ENCODE measurements at regions not wholly inside any gene's neighbourhood (a gene's known extent, or its start where the extent isn't known, plus 50 kb on each side); places are given as distances from the start of the nearest gene placed in this dataset.
"Not testable (repeated sequence)": the region's sequence is repeated elsewhere in the genome, so short reads cannot be mapped to it uniquely, and the experiment has no call there.

DNA sequence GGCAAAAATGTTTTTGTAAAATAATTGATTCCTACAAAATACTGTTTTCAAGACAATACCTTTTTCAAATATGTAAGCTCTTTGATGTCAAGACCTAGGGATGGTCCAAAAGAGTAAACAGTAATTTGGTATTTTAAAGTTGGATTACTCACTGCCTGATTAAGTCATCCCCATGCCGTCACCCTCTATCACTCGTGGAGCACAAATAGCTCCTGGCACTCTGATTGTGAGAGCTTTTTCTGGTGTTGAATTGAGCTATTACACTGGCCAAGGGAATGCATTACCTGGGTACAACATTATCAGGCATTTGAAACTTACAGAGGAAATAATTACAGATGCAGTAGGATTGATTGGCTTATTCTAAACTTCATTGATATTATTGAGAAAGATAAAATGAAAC lies 231.9 kb upstream of the GRM3 start:
- Histone ChIP-seq H3K9me2 (ENCODE audit: low read depth, low read length) (no peaks in the 10 kb centered on the region), H2AFZ (ENCODE audit: low read length) (no peak overlapping the region), H3K36me3 (ENCODE audit: insufficient read depth, low read length) (no peaks in the 10 kb centered on the region), H4K20me1 (ENCODE audit: insufficient read depth, low read length) (no peaks in the 10 kb centered on the region), H3K4me3 (ENCODE audit: low read depth, low read length, poor library complexity, severe bottlenecking) (no peak overlapping the region), H3K9me3 (ENCODE audit: low read length) (no peaks in the 10 kb centered on the region), H3F3A (ENCODE audit: insufficient read depth, low read length) (no peaks in the 10 kb centered on the region), H3K4me1 (ENCODE audit: insufficient read depth, low read length, severe bottlenecking) (no peaks in the 10 kb centered on the region), H3K79me2 (ENCODE audit: insufficient read depth, low read length) (no peaks in the 10 kb centered on the region), H3K9ac (ENCODE audit: low read length) (no peak overlapping the region), H3K4me2 (ENCODE audit: low read length) (no peak overlapping the region), H3K27me3 (ENCODE audit: insufficient read depth, low read length) (no peaks in the 10 kb centered on the region), H3K27ac (ENCODE audit: low read depth, low read length, poor library complexity, severe bottlenecking) (no peak overlapping the region)
- no peak for TF ChIP-seq EZH2 (IDR thresholded peaks at IDR 0.05; ENCODE audit: borderline replicate concordance, low read length)
- TF ChIP-seq, protein P1, sequence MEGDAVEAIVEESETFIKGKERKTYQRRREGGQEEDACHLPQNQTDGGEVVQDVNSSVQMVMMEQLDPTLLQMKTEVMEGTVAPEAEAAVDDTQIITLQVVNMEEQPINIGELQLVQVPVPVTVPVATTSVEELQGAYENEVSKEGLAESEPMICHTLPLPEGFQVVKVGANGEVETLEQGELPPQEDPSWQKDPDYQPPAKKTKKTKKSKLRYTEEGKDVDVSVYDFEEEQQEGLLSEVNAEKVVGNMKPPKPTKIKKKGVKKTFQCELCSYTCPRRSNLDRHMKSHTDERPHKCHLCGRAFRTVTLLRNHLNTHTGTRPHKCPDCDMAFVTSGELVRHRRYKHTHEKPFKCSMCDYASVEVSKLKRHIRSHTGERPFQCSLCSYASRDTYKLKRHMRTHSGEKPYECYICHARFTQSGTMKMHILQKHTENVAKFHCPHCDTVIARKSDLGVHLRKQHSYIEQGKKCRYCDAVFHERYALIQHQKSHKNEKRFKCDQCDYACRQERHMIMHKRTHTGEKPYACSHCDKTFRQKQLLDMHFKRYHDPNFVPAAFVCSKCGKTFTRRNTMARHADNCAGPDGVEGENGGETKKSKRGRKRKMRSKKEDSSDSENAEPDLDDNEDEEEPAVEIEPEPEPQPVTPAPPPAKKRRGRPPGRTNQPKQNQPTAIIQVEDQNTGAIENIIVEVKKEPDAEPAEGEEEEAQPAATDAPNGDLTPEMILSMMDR (IDR thresholded peaks at IDR 0.05; ENCODE audit: low read length): no peak

DNA sequence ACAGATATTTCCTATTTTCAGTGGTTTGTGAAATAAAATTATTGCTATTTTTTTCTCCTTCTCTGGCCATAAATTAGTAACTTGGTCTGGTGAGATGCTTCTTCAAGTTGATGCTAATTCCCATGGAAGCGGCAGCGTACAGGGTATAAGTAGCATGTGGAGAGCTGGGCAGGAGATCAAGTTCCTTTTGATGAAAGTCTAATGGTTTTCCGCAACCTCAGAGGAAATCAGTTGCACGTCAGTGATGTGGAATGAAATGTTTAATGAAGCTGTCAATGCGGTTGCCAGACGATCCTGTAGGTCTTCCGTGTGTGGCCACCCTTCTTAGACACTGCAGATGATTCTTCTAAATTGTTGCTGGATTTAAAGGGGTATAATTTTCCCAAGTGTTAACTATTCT lies 236.4 kb upstream of the GRM3 start:
- TF ChIP-seq EZH2 (IDR thresholded peaks at IDR 0.05; ENCODE audit: borderline replicate concordance, low read length): no peak
- TF ChIP-seq, protein P1 (IDR thresholded peaks at IDR 0.05; ENCODE audit: low read length): no peak
- Histone ChIP-seq H3K27ac (ENCODE audit: low read depth, low read length, poor library complexity, severe bottlenecking) (no peak overlapping the region), H4K20me1 (ENCODE audit: insufficient read depth, low read length) (no peaks in the 10 kb centered on the region), H3K4me2 (ENCODE audit: low read length) (no peak overlapping the region), H3F3A (ENCODE audit: insufficient read depth, low read length) (no peaks in the 10 kb centered on the region), H3K27me3 (ENCODE audit: insufficient read depth, low read length) (no peaks in the 10 kb centered on the region), H3K9me2 (ENCODE audit: low read depth, low read length) (no peaks in the 10 kb centered on the region), H3K36me3 (ENCODE audit: insufficient read depth, low read length) (no peaks in the 10 kb centered on the region), H3K9ac (ENCODE audit: low read length) (no peak overlapping the region), H3K79me2 (ENCODE audit: insufficient read depth, low read length) (no peaks in the 10 kb centered on the region), H3K4me3 (ENCODE audit: low read depth, low read length, poor library complexity, severe bottlenecking) (no peak overlapping the region), H3K9me3 (ENCODE audit: low read length) (no peaks in the 10 kb centered on the region), H2AFZ (ENCODE audit: low read length) (no peak overlapping the region), H3K4me1 (ENCODE audit: insufficient read depth, low read length, severe bottlenecking) (no peaks in the 10 kb centered on the region)

DNA sequence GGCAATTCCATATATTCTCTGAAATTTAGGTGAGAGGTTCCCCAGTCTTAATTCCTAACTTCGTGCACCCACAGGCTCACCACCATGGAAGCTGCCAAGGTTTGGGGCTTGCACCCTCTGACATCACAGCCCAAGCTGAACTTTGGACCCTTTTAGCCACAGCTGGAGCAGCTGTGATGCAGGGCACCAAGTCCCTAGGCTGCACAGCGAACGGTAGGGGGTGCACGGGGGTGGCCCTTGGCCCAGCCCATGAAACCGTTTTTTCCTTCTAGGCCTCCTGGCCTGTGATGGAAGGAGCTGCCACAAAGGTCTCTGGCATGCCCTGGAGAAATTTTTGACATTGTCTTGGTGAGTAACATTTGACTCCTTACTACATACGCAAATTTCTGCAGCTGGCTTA lies 251.9 kb upstream of the GRM3 start:
- H2AFZ ChIP-seq (ENCODE audit: low read length): no peak overlapping the region
- no peaks in the 10 kb centered on the region for H3K9me2 ChIP-seq (ENCODE audit: low read depth, low read length)
- TF ChIP-seq EZH2 (IDR thresholded peaks at IDR 0.05; ENCODE audit: borderline replicate concordance, low read length): no peak
- TF ChIP-seq, protein P1 (IDR thresholded peaks at IDR 0.05; ENCODE audit: low read length): no peak
- H3K4me2 ChIP-seq (ENCODE audit: low read length): no peak overlapping the region
- no peak overlapping the region for H3K27ac ChIP-seq (ENCODE audit: low read depth, low read length, poor library complexity, severe bottlenecking)
- H3K27me3 ChIP-seq (ENCODE audit: insufficient read depth, low read length): no peaks in the 10 kb centered on the region
- H3K4me3 ChIP-seq (ENCODE audit: low read depth, low read length, poor library complexity, severe bottlenecking): no peak overlapping the region
- no peaks in the 10 kb centered on the region for H4K20me1 ChIP-seq (ENCODE audit: insufficient read depth, low read length)
- no peaks in the 10 kb centered on the region for H3K4me1 ChIP-seq (ENCODE audit: insufficient read depth, low read length, severe bottlenecking)
- H3K9me3 ChIP-seq (ENCODE audit: low read length): 0 out of 2 replicates have a peak, but pooled peaks cover 2% of the 10 kb centered on the region
- no peak overlapping the region for H3K9ac ChIP-seq (ENCODE audit: low read length)
- no peaks in the 10 kb centered on the region for H3K79me2 ChIP-seq (ENCODE audit: insufficient read depth, low read length)
- no peaks in the 10 kb centered on the region for H3F3A ChIP-seq (ENCODE audit: insufficient read depth, low read length)
- H3K36me3 ChIP-seq (ENCODE audit: insufficient read depth, low read length): no peaks in the 10 kb centered on the region

DNA sequence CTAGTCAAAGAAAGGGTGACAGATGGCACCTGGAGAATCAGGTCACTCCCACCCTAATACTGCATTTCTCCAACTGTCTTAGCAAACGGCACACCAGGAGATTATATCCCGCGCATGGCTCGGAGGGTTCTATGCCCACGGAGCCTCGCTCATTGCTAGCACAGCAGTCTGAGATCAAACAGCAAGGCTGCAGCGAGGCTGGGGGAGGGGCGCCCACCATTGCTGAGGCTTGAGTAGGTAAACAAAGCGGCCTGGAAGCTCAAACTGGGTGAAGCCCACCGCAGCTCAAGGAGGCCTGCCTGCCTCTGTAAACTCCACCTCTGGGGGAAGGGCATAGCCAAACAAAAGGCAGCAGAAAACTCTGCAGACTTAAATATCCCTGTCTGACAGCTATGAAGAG lies 268.1 kb upstream of the GRM3 start:
- not testable (repeated sequence) for H3K9ac ChIP-seq (ENCODE audit: low read length); H4K20me1 ChIP-seq (ENCODE audit: insufficient read depth, low read length); H3F3A ChIP-seq (ENCODE audit: insufficient read depth, low read length); H3K27ac ChIP-seq (ENCODE audit: low read depth, low read length, poor library complexity, severe bottlenecking); H2AFZ ChIP-seq (ENCODE audit: low read length); H3K36me3 ChIP-seq (ENCODE audit: insufficient read depth, low read length); H3K27me3 ChIP-seq (ENCODE audit: insufficient read depth, low read length); H3K9me3 ChIP-seq (ENCODE audit: low read length); H3K4me2 ChIP-seq (ENCODE audit: low read length); H3K4me3 ChIP-seq (ENCODE audit: low read depth, low read length, poor library complexity, severe bottlenecking); H3K9me2 ChIP-seq (ENCODE audit: low read depth, low read length); H3K79me2 ChIP-seq (ENCODE audit: insufficient read depth, low read length); H3K4me1 ChIP-seq (ENCODE audit: insufficient read depth, low read length, severe bottlenecking)

Measured in OCI-LY1 (cell line).